Calu3 (cell line): ENCODE measurements at regions not wholly inside any gene's neighbourhood (a gene's known extent, or its start where the extent isn't known, plus 50 kb on each side); places are given as distances from the start of the nearest gene placed in this dataset.

Source experiments
- BruUV-seq: library from RNA; stranded (reverse); fragments of 400-500 nt; replicated peaks from 2 replicates; lab custom pipeline; 2021; lab: Mats Ljungman, UMichigan
- CTCF ChIA-PET: fragments of 300-600 bp; sonication (Branson Sonifier 250); formaldehyde crosslinking; loops from one replicate; lab custom pipeline; 2022; ENCODE audit warnings: antibody characterized with exemption; lab: Charles Lee
- DNase-seq: peaks from one replicate; pipeline ENCODE4 v3.0.0; 2022
- H3K27ac Mint-ChIP-seq: one replicate; pipeline ENCODE4 v1.8.0; 2022; ENCODE audit warnings: mixed read lengths; ENCODE audit not compliant: unreplicated experiment
- H3K27me3 Mint-ChIP-seq: one replicate; pipeline ENCODE4 v1.8.0; 2022; ENCODE audit warnings: mixed read lengths; ENCODE audit not compliant: unreplicated experiment
- H3K36me3 Mint-ChIP-seq: one replicate; pipeline ENCODE4 v1.8.0; 2022; ENCODE audit warnings: mild to moderate bottlenecking, moderate library complexity, mixed read lengths; ENCODE audit not compliant: insufficient read depth, unreplicated experiment
- H3K4me1 Mint-ChIP-seq: one replicate; pipeline ENCODE4 v1.8.0; 2022; ENCODE audit warnings: mild to moderate bottlenecking, low read depth, mixed read lengths; ENCODE audit not compliant: unreplicated experiment
- H3K4me3 Mint-ChIP-seq: one replicate; pipeline ENCODE4 v1.8.0; 2022; ENCODE audit warnings: mild to moderate bottlenecking, low read depth, moderate library complexity, mixed read lengths; ENCODE audit not compliant: unreplicated experiment
- H3K9me3 Mint-ChIP-seq: one replicate; pipeline ENCODE4 v1.8.0; 2022; ENCODE audit warnings: low read depth, mixed read lengths; ENCODE audit not compliant: unreplicated experiment
- intact Hi-C: fragments of 100-400 bp; cut with micrococcal nuclease; formaldehyde crosslinking; loops from one replicate; pipeline ENCODE4 v1.10.0; 2022; ENCODE audit not compliant: unreplicated experiment
- TF ChIP-seq, protein P1 (sequence below): fragments of 200-600 bp; IDR thresholded peaks from one replicate; pipeline ENCODE4 v1.8.0; 2022; ENCODE audit warnings: antibody characterized with exemption; ENCODE audit not compliant: unreplicated experiment

DNA sequence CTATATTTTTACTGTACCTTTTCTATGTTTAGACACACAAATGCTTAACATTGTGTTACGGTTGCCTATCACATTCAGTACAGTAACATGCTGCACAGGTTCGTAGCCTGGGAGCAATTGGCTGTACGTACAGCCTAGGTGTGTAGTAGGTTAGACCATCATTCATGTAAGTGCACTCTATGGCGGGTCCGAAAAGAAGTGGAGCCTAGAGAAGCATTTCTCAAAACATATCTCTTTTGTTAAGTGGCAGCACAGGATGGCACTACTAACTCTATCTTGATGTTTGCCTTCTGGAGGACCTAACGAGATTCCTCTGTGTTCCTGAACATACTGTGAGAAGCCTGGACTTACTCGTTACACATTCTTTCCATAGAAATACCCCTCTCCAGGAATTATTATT lies 132.3 kb upstream of the ADPGK start:
- BruUV-seq: no TSS peak
- no peak overlapping the region for H3K27ac Mint-ChIP-seq
- intact Hi-C loops: no loop called here
- H3K4me3 Mint-ChIP-seq: no peak overlapping the region
- CTCF ChIA-PET: no interaction called here
- H3K27me3 Mint-ChIP-seq: peaks cover 13% of the 10 kb centered on the region
- TF ChIP-seq, protein P1, sequence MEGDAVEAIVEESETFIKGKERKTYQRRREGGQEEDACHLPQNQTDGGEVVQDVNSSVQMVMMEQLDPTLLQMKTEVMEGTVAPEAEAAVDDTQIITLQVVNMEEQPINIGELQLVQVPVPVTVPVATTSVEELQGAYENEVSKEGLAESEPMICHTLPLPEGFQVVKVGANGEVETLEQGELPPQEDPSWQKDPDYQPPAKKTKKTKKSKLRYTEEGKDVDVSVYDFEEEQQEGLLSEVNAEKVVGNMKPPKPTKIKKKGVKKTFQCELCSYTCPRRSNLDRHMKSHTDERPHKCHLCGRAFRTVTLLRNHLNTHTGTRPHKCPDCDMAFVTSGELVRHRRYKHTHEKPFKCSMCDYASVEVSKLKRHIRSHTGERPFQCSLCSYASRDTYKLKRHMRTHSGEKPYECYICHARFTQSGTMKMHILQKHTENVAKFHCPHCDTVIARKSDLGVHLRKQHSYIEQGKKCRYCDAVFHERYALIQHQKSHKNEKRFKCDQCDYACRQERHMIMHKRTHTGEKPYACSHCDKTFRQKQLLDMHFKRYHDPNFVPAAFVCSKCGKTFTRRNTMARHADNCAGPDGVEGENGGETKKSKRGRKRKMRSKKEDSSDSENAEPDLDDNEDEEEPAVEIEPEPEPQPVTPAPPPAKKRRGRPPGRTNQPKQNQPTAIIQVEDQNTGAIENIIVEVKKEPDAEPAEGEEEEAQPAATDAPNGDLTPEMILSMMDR: no peak
- no peaks in the 10 kb centered on the region for H3K36me3 Mint-ChIP-seq
- H3K9me3 Mint-ChIP-seq: no peaks in the 10 kb centered on the region
- H3K4me1 Mint-ChIP-seq: no peaks in the 10 kb centered on the region
- DNase-seq: no peak

DNA sequence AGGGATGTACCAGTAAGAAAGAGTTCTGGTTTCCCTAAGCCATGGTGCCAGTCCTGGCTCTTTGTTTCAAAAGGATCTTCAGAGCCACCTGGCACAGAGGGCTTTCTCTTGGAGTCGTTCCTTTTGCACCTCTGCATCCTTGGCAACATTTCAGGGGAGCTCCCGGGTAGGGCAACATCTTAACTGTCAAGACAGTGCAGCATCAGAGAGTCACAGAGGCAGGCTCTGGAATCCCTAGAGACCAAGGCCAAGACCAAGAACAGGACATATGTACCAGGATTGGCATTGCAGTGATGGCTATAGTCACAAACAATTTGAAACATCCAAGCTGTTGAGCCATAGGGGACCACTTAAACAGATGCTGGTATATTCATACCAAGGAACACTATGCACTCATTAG lies 129.4 kb upstream of the ADPGK start:
- no TSS peak for BruUV-seq
- Mint-ChIP-seq H3K9me3 (no peaks in the 10 kb centered on the region), H3K36me3 (no peaks in the 10 kb centered on the region), H3K27me3 (peaks cover 35% of the 10 kb centered on the region), H3K4me3 (no peak overlapping the region), H3K27ac (no peak overlapping the region), H3K4me1 (no peaks in the 10 kb centered on the region)
- TF ChIP-seq, protein P1: no peak
- intact Hi-C loops: no loop called here
- CTCF ChIA-PET: no interaction called here
- no peak for DNase-seq

DNA sequence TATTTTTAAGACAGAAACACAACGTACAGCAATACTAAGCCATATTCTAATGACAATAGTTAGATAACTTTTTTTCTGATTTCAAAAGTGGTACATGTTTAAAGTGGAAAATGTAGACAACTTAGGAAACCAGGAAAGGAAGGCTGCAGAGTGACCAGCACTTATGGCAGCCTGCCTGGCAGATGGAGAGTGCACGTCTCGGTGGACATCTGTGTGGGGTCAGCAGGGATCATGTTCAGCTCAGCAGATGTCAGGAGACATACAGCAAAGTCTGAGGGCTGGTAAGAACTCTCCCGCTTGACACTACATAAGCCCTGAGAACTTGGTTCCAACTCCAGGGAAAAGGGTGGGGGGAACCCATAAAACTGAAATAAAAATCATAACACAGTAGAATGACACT lies 128.6 kb upstream of the ADPGK start:
- no peak for DNase-seq
- Mint-ChIP-seq H3K9me3 (no peaks in the 10 kb centered on the region), H3K4me3 (no peak overlapping the region), H3K27ac (no peak overlapping the region), H3K36me3 (no peaks in the 10 kb centered on the region), H3K4me1 (no peaks in the 10 kb centered on the region), H3K27me3 (peaks cover 44% of the 10 kb centered on the region)
- CTCF ChIA-PET: interaction anchor here (0.6 kb wide), 1 partner anchor 844 kb away, joined by 3 read pairs; no protein-coding TSS in a partner anchor
- TF ChIP-seq, protein P1: no peak
- no TSS peak for BruUV-seq
- intact Hi-C loops: no loop called here

DNA sequence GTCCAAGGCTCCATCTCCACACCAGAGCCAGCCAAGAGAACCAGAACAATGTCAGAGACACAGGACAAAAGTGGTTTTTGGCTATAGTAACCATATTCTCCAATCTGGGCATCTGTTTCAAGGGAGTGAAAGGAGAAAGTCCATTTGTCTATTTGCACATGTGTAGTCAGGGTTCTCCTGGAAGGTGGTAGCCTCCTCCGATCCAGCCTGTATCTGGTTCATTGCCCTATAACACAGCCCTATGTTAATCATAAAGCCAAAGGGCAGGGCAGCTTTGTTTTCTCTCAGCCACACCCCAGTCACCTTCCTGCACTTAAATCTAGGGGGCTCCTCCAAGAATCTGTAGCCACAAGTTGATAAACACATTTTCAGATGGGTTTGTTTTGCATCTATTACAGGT lies 128.1 kb upstream of the ADPGK start:
- no peaks in the 10 kb centered on the region for H3K36me3 Mint-ChIP-seq
- H3K4me1 Mint-ChIP-seq: no peaks in the 10 kb centered on the region
- H3K27me3 Mint-ChIP-seq: peaks cover 46% of the 10 kb centered on the region
- CTCF ChIA-PET: interaction anchor here (0.6 kb wide), 1 partner anchor 844 kb away, joined by 3 read pairs; no protein-coding TSS in a partner anchor
- H3K9me3 Mint-ChIP-seq: no peaks in the 10 kb centered on the region
- H3K27ac Mint-ChIP-seq: no peak overlapping the region
- BruUV-seq: no TSS peak
- TF ChIP-seq, protein P1: no peak
- no peak overlapping the region for H3K4me3 Mint-ChIP-seq
- DNase-seq: no peak
- intact Hi-C loops: no loop called here
